ENCODE measurements at regions not wholly inside any gene's neighbourhood (a gene's known extent, or its start where the extent isn't known, plus 50 kb on each side); places are given as distances from the start of the nearest gene placed in this dataset.
A peak's percentile ranks its signal among the peaks of the same experiment; 100 is the strongest.

- TF ChIP-seq, protein P1, sequence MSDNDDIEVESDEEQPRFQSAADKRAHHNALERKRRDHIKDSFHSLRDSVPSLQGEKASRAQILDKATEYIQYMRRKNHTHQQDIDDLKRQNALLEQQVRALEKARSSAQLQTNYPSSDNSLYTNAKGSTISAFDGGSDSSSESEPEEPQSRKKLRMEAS (IDR thresholded peaks at IDR 0.05), result no peak
- TF ChIP-seq, protein P2, sequence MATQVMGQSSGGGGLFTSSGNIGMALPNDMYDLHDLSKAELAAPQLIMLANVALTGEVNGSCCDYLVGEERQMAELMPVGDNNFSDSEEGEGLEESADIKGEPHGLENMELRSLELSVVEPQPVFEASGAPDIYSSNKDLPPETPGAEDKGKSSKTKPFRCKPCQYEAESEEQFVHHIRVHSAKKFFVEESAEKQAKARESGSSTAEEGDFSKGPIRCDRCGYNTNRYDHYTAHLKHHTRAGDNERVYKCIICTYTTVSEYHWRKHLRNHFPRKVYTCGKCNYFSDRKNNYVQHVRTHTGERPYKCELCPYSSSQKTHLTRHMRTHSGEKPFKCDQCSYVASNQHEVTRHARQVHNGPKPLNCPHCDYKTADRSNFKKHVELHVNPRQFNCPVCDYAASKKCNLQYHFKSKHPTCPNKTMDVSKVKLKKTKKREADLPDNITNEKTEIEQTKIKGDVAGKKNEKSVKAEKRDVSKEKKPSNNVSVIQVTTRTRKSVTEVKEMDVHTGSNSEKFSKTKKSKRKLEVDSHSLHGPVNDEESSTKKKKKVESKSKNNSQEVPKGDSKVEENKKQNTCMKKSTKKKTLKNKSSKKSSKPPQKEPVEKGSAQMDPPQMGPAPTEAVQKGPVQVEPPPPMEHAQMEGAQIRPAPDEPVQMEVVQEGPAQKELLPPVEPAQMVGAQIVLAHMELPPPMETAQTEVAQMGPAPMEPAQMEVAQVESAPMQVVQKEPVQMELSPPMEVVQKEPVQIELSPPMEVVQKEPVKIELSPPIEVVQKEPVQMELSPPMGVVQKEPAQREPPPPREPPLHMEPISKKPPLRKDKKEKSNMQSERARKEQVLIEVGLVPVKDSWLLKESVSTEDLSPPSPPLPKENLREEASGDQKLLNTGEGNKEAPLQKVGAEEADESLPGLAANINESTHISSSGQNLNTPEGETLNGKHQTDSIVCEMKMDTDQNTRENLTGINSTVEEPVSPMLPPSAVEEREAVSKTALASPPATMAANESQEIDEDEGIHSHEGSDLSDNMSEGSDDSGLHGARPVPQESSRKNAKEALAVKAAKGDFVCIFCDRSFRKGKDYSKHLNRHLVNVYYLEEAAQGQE (IDR thresholded peaks at IDR 0.05; ENCODE audit: low read depth), result no peak
- TF ChIP-seq TAF1 (IDR thresholded peaks at IDR 0.05; ENCODE audit: low read depth) (no peak), FOXM1 (IDR thresholded peaks at IDR 0.05; ENCODE audit: borderline replicate concordance, low read depth) (no peak), EP300 (IDR thresholded peaks at IDR 0.05; ENCODE audit: borderline replicate concordance) (no peak), NFIC (IDR thresholded peaks at IDR 0.05) (no peak), TEAD4 (IDR thresholded peaks at IDR 0.05) (no peak), CEBPB (IDR thresholded peaks at IDR 0.05) (no peak), ZBTB7A (IDR thresholded peaks at IDR 0.05; ENCODE audit: low read depth) (no peak), RAD21 (IDR thresholded peaks at IDR 0.05; ENCODE audit: low read depth) (no peak)
- TF ChIP-seq, protein P3, sequence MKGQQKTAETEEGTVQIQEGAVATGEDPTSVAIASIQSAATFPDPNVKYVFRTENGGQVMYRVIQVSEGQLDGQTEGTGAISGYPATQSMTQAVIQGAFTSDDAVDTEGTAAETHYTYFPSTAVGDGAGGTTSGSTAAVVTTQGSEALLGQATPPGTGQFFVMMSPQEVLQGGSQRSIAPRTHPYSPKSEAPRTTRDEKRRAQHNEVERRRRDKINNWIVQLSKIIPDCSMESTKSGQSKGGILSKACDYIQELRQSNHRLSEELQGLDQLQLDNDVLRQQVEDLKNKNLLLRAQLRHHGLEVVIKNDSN (IDR thresholded peaks at IDR 0.05), result no peak
These were observed 219.7 kb downstream of the TMEM114 start for GRCh38 chr16:8370374-8371270.

DNA sequence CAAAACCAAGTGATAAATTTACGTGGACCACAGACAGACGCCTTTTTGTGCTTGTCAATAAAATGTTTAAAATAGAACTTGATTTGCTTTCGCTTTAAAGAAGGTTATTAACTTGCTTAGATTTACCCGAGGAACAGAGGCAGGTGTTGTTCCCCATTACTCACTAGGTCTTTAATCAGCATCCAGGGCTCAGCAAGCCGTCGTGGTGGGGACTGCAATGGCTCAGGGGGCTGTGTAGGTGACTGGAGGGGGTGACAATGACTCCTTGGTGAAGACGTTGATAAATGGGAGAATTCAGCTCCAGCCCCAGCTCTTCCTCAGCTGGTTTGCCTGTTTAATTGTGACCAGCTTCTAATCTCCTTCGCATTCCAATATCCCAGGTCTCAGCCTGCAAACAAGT, 231.4 kb downstream of the TMEM114 start:
- TF ChIP-seq FOXM1 (IDR thresholded peaks at IDR 0.05; ENCODE audit: borderline replicate concordance, low read depth) (no peak), EGR1 (IDR thresholded peaks at IDR 0.05) (no peak)

DNA sequence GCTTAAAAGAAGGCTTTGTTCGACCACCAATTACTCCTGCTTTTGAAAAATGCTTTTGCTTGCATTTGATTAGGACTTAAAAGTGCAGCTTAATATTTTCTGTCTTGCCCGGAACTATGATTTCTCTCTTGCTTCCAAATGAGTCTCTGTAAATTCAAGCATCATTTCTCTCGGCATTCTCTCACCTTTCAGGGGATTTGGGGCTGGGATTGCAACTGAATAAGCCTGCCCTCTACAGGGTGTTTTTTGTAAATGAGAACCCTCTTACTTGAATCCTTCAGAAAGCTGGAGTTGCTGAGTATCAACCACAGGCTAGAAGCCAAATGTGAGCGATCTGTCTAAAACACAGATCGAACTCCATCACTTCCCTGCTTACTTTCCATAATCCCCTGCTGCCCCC, 234.6 kb downstream of the TMEM114 start:
- TF ChIP-seq FOXM1 (IDR thresholded peaks at IDR 0.05; ENCODE audit: borderline replicate concordance, low read depth), result no peak
- no peak for TF ChIP-seq YY1 (IDR thresholded peaks at IDR 0.05; ENCODE audit: low read depth)
- no peak for TF ChIP-seq RAD21 (IDR thresholded peaks at IDR 0.05; ENCODE audit: low read depth)
- no peak for TF ChIP-seq ZBTB7A (IDR thresholded peaks at IDR 0.05; ENCODE audit: low read depth)
- no peak for TF ChIP-seq TAF1 (IDR thresholded peaks at IDR 0.05; ENCODE audit: low read depth)
- no peak for TF ChIP-seq CREB1 (IDR thresholded peaks at IDR 0.05; ENCODE audit: low read depth)
- TF ChIP-seq, protein P2 (IDR thresholded peaks at IDR 0.05; ENCODE audit: low read depth), result no peak
- no peak for TF ChIP-seq CEBPB (IDR thresholded peaks at IDR 0.05)
- TF ChIP-seq NFIC (IDR thresholded peaks at IDR 0.05), result no peak
- no peak for TF ChIP-seq EP300 (IDR thresholded peaks at IDR 0.05; ENCODE audit: borderline replicate concordance)
- TF ChIP-seq TCF12 (IDR thresholded peaks at IDR 0.05; ENCODE audit: low read depth), result no peak
- TF ChIP-seq, protein P3 (IDR thresholded peaks at IDR 0.05), result no peak
- no peak for TF ChIP-seq EGR1 (IDR thresholded peaks at IDR 0.05)

- TF ChIP-seq, protein P2 (IDR thresholded peaks at IDR 0.05; ENCODE audit: low read depth), result peak; percentile 89
- no peak for TF ChIP-seq TAF1 (IDR thresholded peaks at IDR 0.05; ENCODE audit: low read depth)
These were observed 244.0 kb downstream of the TMEM114 start for GRCh38 chr16:8346294-8346693.

DNA sequence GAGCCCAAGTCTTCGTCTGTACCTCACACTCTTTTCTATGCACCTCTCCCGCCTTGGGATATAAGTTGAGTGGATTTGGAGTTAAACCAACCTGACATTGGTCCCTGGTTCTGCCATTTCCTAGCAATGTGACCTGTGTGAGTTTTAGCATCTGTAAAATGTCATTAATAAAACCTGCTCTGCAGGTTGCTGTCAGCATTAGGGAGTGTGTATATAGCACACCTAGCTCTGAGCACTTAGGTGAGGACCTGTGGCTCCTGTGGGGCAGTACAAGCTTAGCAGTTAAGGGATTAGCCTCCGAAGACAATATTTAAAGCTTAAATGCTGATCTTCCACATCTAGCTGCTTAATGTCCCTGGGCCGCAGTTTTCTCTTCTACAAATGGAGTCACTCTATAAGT, 248.0 kb downstream of the TMEM114 start:
- no peak for TF ChIP-seq YY1 (IDR thresholded peaks at IDR 0.05; ENCODE audit: low read depth)
- TF ChIP-seq RAD21 (IDR thresholded peaks at IDR 0.05; ENCODE audit: low read depth), result no peak
- no peak for TF ChIP-seq EP300 (IDR thresholded peaks at IDR 0.05; ENCODE audit: borderline replicate concordance)
- TF ChIP-seq EGR1 (IDR thresholded peaks at IDR 0.05), result no peak
- TF ChIP-seq CEBPB (IDR thresholded peaks at IDR 0.05), result no peak

Measured in Ishikawa (cell line).